ENCODE measurements at regions not wholly inside any gene's neighbourhood (a gene's known extent, or its start where the extent isn't known, plus 50 kb on each side); places are given as distances from the start of the nearest gene placed in this dataset.

- H2BK12ac ChIP-seq (ENCODE audit: low read length), result no peak overlapping the region
- no peak overlapping the region for H3K4me3 ChIP-seq (ENCODE audit: low read depth, low read length)
- H4K91ac ChIP-seq (ENCODE audit: low read depth, low read length), result no peak overlapping the region
- H3K36me3 ChIP-seq (ENCODE audit: control insufficient read depth in 1 of 2, insufficient read depth in 2 of 2, low read length in 2 of 2), result no peaks in the 10 kb centered on the region
- H3K4me2 ChIP-seq (ENCODE audit: low read length), result no peak overlapping the region
- no peaks in the 10 kb centered on the region for H3K79me2 ChIP-seq (ENCODE audit: control insufficient read depth, insufficient read depth, low read length, poor library complexity)
- H2AK5ac ChIP-seq (ENCODE audit: low read length), result no peak overlapping the region
- H3K4me1 ChIP-seq (ENCODE audit: control insufficient read depth in 1 of 2, insufficient read depth in 2 of 2, low read length in 2 of 2), result no peaks in the 10 kb centered on the region
- no peaks in the 10 kb centered on the region for H3K9me3 ChIP-seq (ENCODE audit: insufficient read depth, low read depth, low read length)
- H3K14ac ChIP-seq (ENCODE audit: low read length), result no peak overlapping the region
- H2BK120ac ChIP-seq (ENCODE audit: insufficient read depth, low read length, poor library complexity), result no peak overlapping the region
- no peaks in the 10 kb centered on the region for H3K27me3 ChIP-seq (ENCODE audit: insufficient read depth, low read length)
- no peak overlapping the region for H3K18ac ChIP-seq (ENCODE audit: low read length)
- H3K9ac ChIP-seq (ENCODE audit: low read length), result no peak overlapping the region
- H3K23ac ChIP-seq (ENCODE audit: low read length), result no peak overlapping the region
- no peaks in the 10 kb centered on the region for H3K79me1 ChIP-seq (ENCODE audit: low read length)
- no peak overlapping the region for H3K4ac ChIP-seq (ENCODE audit: low read depth, low read length)
- H2AFZ ChIP-seq (ENCODE audit: insufficient read depth, low read length, poor library complexity), result no peak overlapping the region
- no peak overlapping the region for H4K12ac ChIP-seq (ENCODE audit: low read depth, low read length)
- H2BK5ac ChIP-seq (ENCODE audit: low read depth, low read length, poor library complexity), result no peak overlapping the region
- WGBS (ENCODE audit: extremely low coverage, insufficient coverage, insufficient read length), result no CpG with 5 or more reads among the region's 8 CpGs
- H4K8ac ChIP-seq (ENCODE audit: low read depth, low read length), result no peak overlapping the region
- H3K27ac ChIP-seq (ENCODE audit: low read depth, low read length), result no peak overlapping the region
- no peak for DNase-seq
Observed at GRCh38 chr10:92789067-92789466, 59.3 kb upstream of the EXOC6 start.

GRCh38 chr10:92789786-92790185 lies 58.5 kb upstream of the EXOC6 start:
- no peaks in the 10 kb centered on the region for H3K27me3 ChIP-seq (ENCODE audit: insufficient read depth, low read length)
- no CpG with 5 or more reads among the region's 4 CpGs for WGBS (ENCODE audit: extremely low coverage, insufficient coverage, insufficient read length)

GRCh38 chr10:92790440-92790839 lies 57.9 kb upstream of the EXOC6 start:
- Histone ChIP-seq H3K9me3 (ENCODE audit: insufficient read depth, low read depth, low read length) (no peaks in the 10 kb centered on the region), H2AFZ (ENCODE audit: insufficient read depth, low read length, poor library complexity) (no peak overlapping the region), H2AK5ac (ENCODE audit: low read length) (no peak overlapping the region), H3K4me2 (ENCODE audit: low read length) (no peak overlapping the region), H3K18ac (ENCODE audit: low read length) (no peak overlapping the region), H4K12ac (ENCODE audit: low read depth, low read length) (no peak overlapping the region), H3K4ac (ENCODE audit: low read depth, low read length) (no peak overlapping the region), H3K27ac (ENCODE audit: low read depth, low read length) (no peak overlapping the region), H3K4me3 (ENCODE audit: low read depth, low read length) (no peak overlapping the region), H4K8ac (ENCODE audit: low read depth, low read length) (no peak overlapping the region), H4K91ac (ENCODE audit: low read depth, low read length) (no peak overlapping the region), H3K9ac (ENCODE audit: low read length) (no peak overlapping the region), H2BK120ac (ENCODE audit: insufficient read depth, low read length, poor library complexity) (no peak overlapping the region), H3K14ac (ENCODE audit: low read length) (no peak overlapping the region), H3K23ac (ENCODE audit: low read length) (no peak overlapping the region), H3K4me1 (ENCODE audit: control insufficient read depth in 1 of 2, insufficient read depth in 2 of 2, low read length in 2 of 2) (no peaks in the 10 kb centered on the region), H3K36me3 (ENCODE audit: control insufficient read depth in 1 of 2, insufficient read depth in 2 of 2, low read length in 2 of 2) (no peaks in the 10 kb centered on the region), H3K79me1 (ENCODE audit: low read length) (no peaks in the 10 kb centered on the region), H2BK12ac (ENCODE audit: low read length) (no peak overlapping the region), H3K79me2 (ENCODE audit: control insufficient read depth, insufficient read depth, low read length, poor library complexity) (no peaks in the 10 kb centered on the region), H3K27me3 (ENCODE audit: insufficient read depth, low read length) (no peaks in the 10 kb centered on the region), H2BK5ac (ENCODE audit: low read depth, low read length, poor library complexity) (no peak overlapping the region)
- WGBS (ENCODE audit: extremely low coverage, insufficient coverage, insufficient read length), result no CpG with 5 or more reads among the region's 2 CpGs
- DNase-seq, result no peak

More at GRCh38 chr10:92789786-92790185, 58.5 kb upstream of the EXOC6 start:
- no peak overlapping the region for H2BK5ac ChIP-seq (ENCODE audit: low read depth, low read length, poor library complexity)
- no peak overlapping the region for H2BK120ac ChIP-seq (ENCODE audit: insufficient read depth, low read length, poor library complexity)
- H3K4me1 ChIP-seq (ENCODE audit: control insufficient read depth in 1 of 2, insufficient read depth in 2 of 2, low read length in 2 of 2), result no peaks in the 10 kb centered on the region
- H2BK12ac ChIP-seq (ENCODE audit: low read length), result no peak overlapping the region
- H3K9ac ChIP-seq (ENCODE audit: low read length), result no peak overlapping the region
- no peak overlapping the region for H3K27ac ChIP-seq (ENCODE audit: low read depth, low read length)
- H4K12ac ChIP-seq (ENCODE audit: low read depth, low read length), result no peak overlapping the region
- H3K79me1 ChIP-seq (ENCODE audit: low read length), result no peaks in the 10 kb centered on the region
- no peak overlapping the region for H4K8ac ChIP-seq (ENCODE audit: low read depth, low read length)
- H3K36me3 ChIP-seq (ENCODE audit: control insufficient read depth in 1 of 2, insufficient read depth in 2 of 2, low read length in 2 of 2), result no peaks in the 10 kb centered on the region
- no peak overlapping the region for H2AK5ac ChIP-seq (ENCODE audit: low read length)
- H3K14ac ChIP-seq (ENCODE audit: low read length), result no peak overlapping the region
- H3K4me2 ChIP-seq (ENCODE audit: low read length), result no peak overlapping the region
- no peak overlapping the region for H3K4ac ChIP-seq (ENCODE audit: low read depth, low read length)
- no peak overlapping the region for H3K4me3 ChIP-seq (ENCODE audit: low read depth, low read length)
- no peaks in the 10 kb centered on the region for H3K9me3 ChIP-seq (ENCODE audit: insufficient read depth, low read depth, low read length)
- no peaks in the 10 kb centered on the region for H3K79me2 ChIP-seq (ENCODE audit: control insufficient read depth, insufficient read depth, low read length, poor library complexity)
- H4K91ac ChIP-seq (ENCODE audit: low read depth, low read length), result no peak overlapping the region
- no peak overlapping the region for H3K23ac ChIP-seq (ENCODE audit: low read length)
- DNase-seq, result no peak
- no peak overlapping the region for H2AFZ ChIP-seq (ENCODE audit: insufficient read depth, low read length, poor library complexity)
- no peak overlapping the region for H3K18ac ChIP-seq (ENCODE audit: low read length)

GRCh38 chr10:92792661-92793060 lies 55.7 kb upstream of the EXOC6 start:
- no peak overlapping the region for H2BK120ac ChIP-seq (ENCODE audit: insufficient read depth, low read length, poor library complexity)
- H3K9ac ChIP-seq (ENCODE audit: low read length), result no peak overlapping the region
- H3K4me2 ChIP-seq (ENCODE audit: low read length), result no peak overlapping the region
- no peak overlapping the region for H3K27ac ChIP-seq (ENCODE audit: low read depth, low read length)
- no peak overlapping the region for H2AK5ac ChIP-seq (ENCODE audit: low read length)
- no peak overlapping the region for H3K14ac ChIP-seq (ENCODE audit: low read length)
- WGBS (ENCODE audit: extremely low coverage, insufficient coverage, insufficient read length), result no CpG with 5 or more reads among the region's 1 CpG
- no peak for DNase-seq
- no peaks in the 10 kb centered on the region for H3K27me3 ChIP-seq (ENCODE audit: insufficient read depth, low read length)
- no peak overlapping the region for H3K4me3 ChIP-seq (ENCODE audit: low read depth, low read length)
- no peak overlapping the region for H4K12ac ChIP-seq (ENCODE audit: low read depth, low read length)
- H3K4ac ChIP-seq (ENCODE audit: low read depth, low read length), result no peak overlapping the region
- no peak overlapping the region for H3K23ac ChIP-seq (ENCODE audit: low read length)
- no peaks in the 10 kb centered on the region for H3K4me1 ChIP-seq (ENCODE audit: control insufficient read depth in 1 of 2, insufficient read depth in 2 of 2, low read length in 2 of 2)
- H3K9me3 ChIP-seq (ENCODE audit: insufficient read depth, low read depth, low read length), result no peaks in the 10 kb centered on the region
- H3K36me3 ChIP-seq (ENCODE audit: control insufficient read depth in 1 of 2, insufficient read depth in 2 of 2, low read length in 2 of 2), result no peaks in the 10 kb centered on the region
- H3K79me2 ChIP-seq (ENCODE audit: control insufficient read depth, insufficient read depth, low read length, poor library complexity), result no peaks in the 10 kb centered on the region
- no peak overlapping the region for H2BK5ac ChIP-seq (ENCODE audit: low read depth, low read length, poor library complexity)
- no peak overlapping the region for H3K18ac ChIP-seq (ENCODE audit: low read length)
- H4K91ac ChIP-seq (ENCODE audit: low read depth, low read length), result no peak overlapping the region
- no peak overlapping the region for H4K8ac ChIP-seq (ENCODE audit: low read depth, low read length)
- no peak overlapping the region for H2BK12ac ChIP-seq (ENCODE audit: low read length)
- no peak overlapping the region for H2AFZ ChIP-seq (ENCODE audit: insufficient read depth, low read length, poor library complexity)
- no peaks in the 10 kb centered on the region for H3K79me1 ChIP-seq (ENCODE audit: low read length)

Measured in trophoblast cell (in vitro differentiated cells and primary cell).